ENCODE measurements at regions not wholly inside any gene's neighbourhood (a gene's known extent, or its start where the extent isn't known, plus 50 kb on each side); places are given as distances from the start of the nearest gene placed in this dataset.
"Not testable (repeated sequence)": the region's sequence is repeated elsewhere in the genome, so short reads cannot be mapped to it uniquely, and the experiment has no call there.

GRCh38 chr1:222051311-222051710, 309.4 kb upstream of the DUSP10 start:
- DNase-seq; H3K27ac ChIP-seq (ENCODE audit: low read length); H4K20me1 ChIP-seq (ENCODE audit: insufficient read depth, low read depth, low read length); H3K9me2 ChIP-seq (replicated peaks; ENCODE audit: insufficient read depth, low read length); H2AFZ ChIP-seq (ENCODE audit: low read length); H3K9ac ChIP-seq (ENCODE audit: low read length); H3K9me3 ChIP-seq (ENCODE audit: low read length); H3K4me2 ChIP-seq (ENCODE audit: low read depth, low read length, poor library complexity, severe bottlenecking); H3K4me1 ChIP-seq (ENCODE audit: low read length); H3K79me2 ChIP-seq (ENCODE audit: low read length); H3K36me3 ChIP-seq (ENCODE audit: insufficient read depth, low read length); H3K27me3 ChIP-seq (ENCODE audit: low read length); H3K4me3 ChIP-seq (ENCODE audit: low read length): not testable (repeated sequence)

GRCh38 chr1:222049661-222050060, 307.8 kb upstream of the DUSP10 start:
- not testable (repeated sequence) for H3K4me3 ChIP-seq (ENCODE audit: low read length); H3K4me2 ChIP-seq (ENCODE audit: low read depth, low read length, poor library complexity, severe bottlenecking); H3K9ac ChIP-seq (ENCODE audit: low read length); H4K20me1 ChIP-seq (ENCODE audit: insufficient read depth, low read depth, low read length); H3K27me3 ChIP-seq (ENCODE audit: low read length); H3K9me2 ChIP-seq (replicated peaks; ENCODE audit: insufficient read depth, low read length); H3K27ac ChIP-seq (ENCODE audit: low read length); H3K79me2 ChIP-seq (ENCODE audit: low read length); DNase-seq; H3K4me1 ChIP-seq (ENCODE audit: low read length); H2AFZ ChIP-seq (ENCODE audit: low read length); H3K36me3 ChIP-seq (ENCODE audit: insufficient read depth, low read length); H3K9me3 ChIP-seq (ENCODE audit: low read length)

- no peak overlapping the region for H3K9ac ChIP-seq (ENCODE audit: low read length)
- H3K4me1 ChIP-seq (ENCODE audit: low read length): no peaks in the 10 kb centered on the region
- no peak overlapping the region for H3K27ac ChIP-seq (ENCODE audit: low read length)
- no peaks in the 10 kb centered on the region for H3K36me3 ChIP-seq (ENCODE audit: insufficient read depth, low read length)
- H3K9me2 ChIP-seq (replicated peaks; ENCODE audit: insufficient read depth, low read length): no peaks in the 10 kb centered on the region
- H3K27me3 ChIP-seq (ENCODE audit: low read length): no peaks in the 10 kb centered on the region
- H3K9me3 ChIP-seq (ENCODE audit: low read length): no peaks in the 10 kb centered on the region
- no peak overlapping the region for H2AFZ ChIP-seq (ENCODE audit: low read length)
- H3K4me3 ChIP-seq (ENCODE audit: low read length): no peak overlapping the region
- H3K79me2 ChIP-seq (ENCODE audit: low read length): no peaks in the 10 kb centered on the region
- DNase-seq: no peak
- H3K4me2 ChIP-seq (ENCODE audit: low read depth, low read length, poor library complexity, severe bottlenecking): no peak overlapping the region
- H4K20me1 ChIP-seq (ENCODE audit: insufficient read depth, low read depth, low read length): no peaks in the 10 kb centered on the region
Measured at GRCh38 chr1:222049176-222049575, 307.3 kb upstream of the DUSP10 start.

- H3K27ac ChIP-seq (ENCODE audit: low read length): no peak overlapping the region
- no peak overlapping the region for H3K4me3 ChIP-seq (ENCODE audit: low read length)
- no peaks in the 10 kb centered on the region for H3K27me3 ChIP-seq (ENCODE audit: low read length)
- H4K20me1 ChIP-seq (ENCODE audit: insufficient read depth, low read depth, low read length): no peaks in the 10 kb centered on the region
- no peaks in the 10 kb centered on the region for H3K9me3 ChIP-seq (ENCODE audit: low read length)
- no peak overlapping the region for H2AFZ ChIP-seq (ENCODE audit: low read length)
- no peak for DNase-seq
- H3K9me2 ChIP-seq (replicated peaks; ENCODE audit: insufficient read depth, low read length): no peaks in the 10 kb centered on the region
- no peak overlapping the region for H3K4me2 ChIP-seq (ENCODE audit: low read depth, low read length, poor library complexity, severe bottlenecking)
- H3K79me2 ChIP-seq (ENCODE audit: low read length): no peaks in the 10 kb centered on the region
- no peak overlapping the region for H3K9ac ChIP-seq (ENCODE audit: low read length)
- no peaks in the 10 kb centered on the region for H3K36me3 ChIP-seq (ENCODE audit: insufficient read depth, low read length)
- no peaks in the 10 kb centered on the region for H3K4me1 ChIP-seq (ENCODE audit: low read length)
Measured at GRCh38 chr1:222048094-222048595, 306.3 kb upstream of the DUSP10 start.

- H3K4me1 ChIP-seq (ENCODE audit: low read length): no peaks in the 10 kb centered on the region
- H3K36me3 ChIP-seq (ENCODE audit: insufficient read depth, low read length): no peaks in the 10 kb centered on the region
- no peaks in the 10 kb centered on the region for H4K20me1 ChIP-seq (ENCODE audit: insufficient read depth, low read depth, low read length)
Measured at GRCh38 chr1:222047366-222047765, 305.5 kb upstream of the DUSP10 start.

GRCh38 chr1:222046684-222047263, 304.9 kb upstream of the DUSP10 start:
- H3K79me2 ChIP-seq (ENCODE audit: low read length): no peaks in the 10 kb centered on the region
- H3K9ac ChIP-seq (ENCODE audit: low read length): no peak overlapping the region
- no peaks in the 10 kb centered on the region for H3K9me3 ChIP-seq (ENCODE audit: low read length)
- DNase-seq: no peak
- H4K20me1 ChIP-seq (ENCODE audit: insufficient read depth, low read depth, low read length): no peaks in the 10 kb centered on the region
- H3K36me3 ChIP-seq (ENCODE audit: insufficient read depth, low read length): no peaks in the 10 kb centered on the region
- no peak overlapping the region for H2AFZ ChIP-seq (ENCODE audit: low read length)
- H3K4me2 ChIP-seq (ENCODE audit: low read depth, low read length, poor library complexity, severe bottlenecking): no peak overlapping the region
- no peak overlapping the region for H3K4me3 ChIP-seq (ENCODE audit: low read length)
- no peaks in the 10 kb centered on the region for H3K27me3 ChIP-seq (ENCODE audit: low read length)
- H3K27ac ChIP-seq (ENCODE audit: low read length): no peak overlapping the region
- no peaks in the 10 kb centered on the region for H3K9me2 ChIP-seq (replicated peaks; ENCODE audit: insufficient read depth, low read length)
- no peaks in the 10 kb centered on the region for H3K4me1 ChIP-seq (ENCODE audit: low read length)

More at GRCh38 chr1:222047366-222047765, 305.5 kb upstream of the DUSP10 start:
- no peak for DNase-seq
- Histone ChIP-seq H3K4me3 (ENCODE audit: low read length) (no peak overlapping the region), H3K9me2 (replicated peaks; ENCODE audit: insufficient read depth, low read length) (no peaks in the 10 kb centered on the region), H3K9me3 (ENCODE audit: low read length) (no peaks in the 10 kb centered on the region), H2AFZ (ENCODE audit: low read length) (no peak overlapping the region), H3K27ac (ENCODE audit: low read length) (no peak overlapping the region), H3K27me3 (ENCODE audit: low read length) (no peaks in the 10 kb centered on the region), H3K9ac (ENCODE audit: low read length) (no peak overlapping the region), H3K4me2 (ENCODE audit: low read depth, low read length, poor library complexity, severe bottlenecking) (no peak overlapping the region), H3K79me2 (ENCODE audit: low read length) (no peaks in the 10 kb centered on the region)

GRCh38 chr1:222045786-222046185, 303.9 kb upstream of the DUSP10 start:
- Histone ChIP-seq H3K9me3 (ENCODE audit: low read length) (no peaks in the 10 kb centered on the region), H3K27me3 (ENCODE audit: low read length) (no peaks in the 10 kb centered on the region), H3K4me2 (ENCODE audit: low read depth, low read length, poor library complexity, severe bottlenecking) (no peak overlapping the region), H3K36me3 (ENCODE audit: insufficient read depth, low read length) (no peaks in the 10 kb centered on the region), H3K79me2 (ENCODE audit: low read length) (no peaks in the 10 kb centered on the region), H3K4me1 (ENCODE audit: low read length) (no peaks in the 10 kb centered on the region), H4K20me1 (ENCODE audit: insufficient read depth, low read depth, low read length) (no peaks in the 10 kb centered on the region), H3K27ac (ENCODE audit: low read length) (no peak overlapping the region), H3K9ac (ENCODE audit: low read length) (no peak overlapping the region), H2AFZ (ENCODE audit: low read length) (no peak overlapping the region), H3K4me3 (ENCODE audit: low read length) (no peak overlapping the region), H3K9me2 (replicated peaks; ENCODE audit: insufficient read depth, low read length) (no peaks in the 10 kb centered on the region)
- no peak for DNase-seq

GRCh38 chr1:222045236-222045635, 303.3 kb upstream of the DUSP10 start:
- no peak overlapping the region for H3K27ac ChIP-seq (ENCODE audit: low read length)
- H3K4me3 ChIP-seq (ENCODE audit: low read length): no peak overlapping the region
- no peak overlapping the region for H3K9ac ChIP-seq (ENCODE audit: low read length)
- no peaks in the 10 kb centered on the region for H4K20me1 ChIP-seq (ENCODE audit: insufficient read depth, low read depth, low read length)
- no peaks in the 10 kb centered on the region for H3K36me3 ChIP-seq (ENCODE audit: insufficient read depth, low read length)
- no peaks in the 10 kb centered on the region for H3K9me2 ChIP-seq (replicated peaks; ENCODE audit: insufficient read depth, low read length)
- H2AFZ ChIP-seq (ENCODE audit: low read length): no peak overlapping the region
- no peak for DNase-seq
- no peaks in the 10 kb centered on the region for H3K4me1 ChIP-seq (ENCODE audit: low read length)
- no peaks in the 10 kb centered on the region for H3K9me3 ChIP-seq (ENCODE audit: low read length)
- H3K27me3 ChIP-seq (ENCODE audit: low read length): no peaks in the 10 kb centered on the region
- no peak overlapping the region for H3K4me2 ChIP-seq (ENCODE audit: low read depth, low read length, poor library complexity, severe bottlenecking)
- no peaks in the 10 kb centered on the region for H3K79me2 ChIP-seq (ENCODE audit: low read length)

Measured in Karpas-422 (cell line).